Gastroesophageal sphincter (tissue), 3 donors: ENCODE measurements at regions not wholly inside any gene's neighbourhood (a gene's known extent, or its start where the extent isn't known, plus 50 kb on each side); places are given as distances from the start of the nearest gene placed in this dataset.

Source experiments
- POLR2A ChIP-seq, 2 donors: fragments of 450-650 bp; IDR thresholded peaks; one replicate each; pipeline ENCODE4 v1.6.1; 2017; ENCODE audit warnings: antibody characterized with exemption in 2 of 2, mild to moderate bottlenecking in 2 of 2, moderate library complexity in 1 of 2
- POLR2AphosphoS5 ChIP-seq: sonication (generic); formaldehyde crosslinking; IDR thresholded peaks from one replicate; pipeline ENCODE4 v1.6.1; 2017; ENCODE audit warnings: antibody characterized with exemption
- TF ChIP-seq, protein P1 (sequence below), 4 experiments: fragments of 200-600 bp in 2 of 4; fragments of 450-650 bp in 2 of 4; sonication (generic) in 1 of 4; IDR thresholded peaks; one replicate each; pipeline ENCODE4 v1.5.1; 2017 to 2019; ENCODE audit warnings: antibody characterized with exemption in 4 of 4, mild to moderate bottlenecking in 2 of 4, moderate library complexity in 2 of 4

DNA sequence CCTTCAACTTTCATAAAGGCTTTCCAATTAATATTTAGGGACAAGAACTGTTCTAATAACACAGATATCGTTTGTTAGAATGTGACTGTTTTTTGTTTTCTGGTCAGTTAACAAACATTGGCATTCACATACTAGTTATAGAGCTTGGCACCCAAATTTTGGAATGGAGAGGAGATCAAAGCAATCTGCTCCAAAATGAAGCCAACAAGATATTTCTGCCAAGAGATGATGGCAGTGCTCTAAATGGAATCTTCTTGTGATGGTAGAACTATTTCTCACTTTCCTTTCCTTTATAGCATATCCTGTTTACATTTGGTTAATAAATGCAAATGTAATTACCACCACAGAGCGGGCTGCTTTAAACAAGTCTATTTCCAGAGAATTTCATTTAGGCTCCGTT, 208.3 kb upstream of the RIMS1 start:
- TF ChIP-seq POLR2AphosphoS5: no peak
- TF ChIP-seq POLR2A (IDR thresholded peaks at IDR 0.05): no peak
- TF ChIP-seq, protein P1, sequence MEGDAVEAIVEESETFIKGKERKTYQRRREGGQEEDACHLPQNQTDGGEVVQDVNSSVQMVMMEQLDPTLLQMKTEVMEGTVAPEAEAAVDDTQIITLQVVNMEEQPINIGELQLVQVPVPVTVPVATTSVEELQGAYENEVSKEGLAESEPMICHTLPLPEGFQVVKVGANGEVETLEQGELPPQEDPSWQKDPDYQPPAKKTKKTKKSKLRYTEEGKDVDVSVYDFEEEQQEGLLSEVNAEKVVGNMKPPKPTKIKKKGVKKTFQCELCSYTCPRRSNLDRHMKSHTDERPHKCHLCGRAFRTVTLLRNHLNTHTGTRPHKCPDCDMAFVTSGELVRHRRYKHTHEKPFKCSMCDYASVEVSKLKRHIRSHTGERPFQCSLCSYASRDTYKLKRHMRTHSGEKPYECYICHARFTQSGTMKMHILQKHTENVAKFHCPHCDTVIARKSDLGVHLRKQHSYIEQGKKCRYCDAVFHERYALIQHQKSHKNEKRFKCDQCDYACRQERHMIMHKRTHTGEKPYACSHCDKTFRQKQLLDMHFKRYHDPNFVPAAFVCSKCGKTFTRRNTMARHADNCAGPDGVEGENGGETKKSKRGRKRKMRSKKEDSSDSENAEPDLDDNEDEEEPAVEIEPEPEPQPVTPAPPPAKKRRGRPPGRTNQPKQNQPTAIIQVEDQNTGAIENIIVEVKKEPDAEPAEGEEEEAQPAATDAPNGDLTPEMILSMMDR (IDR thresholded peaks at IDR 0.05): no peak
